Nephron progenitor cell (in vitro differentiated cells): ENCODE measurements at regions not wholly inside any gene's neighbourhood (a gene's known extent, or its start where the extent isn't known, plus 50 kb on each side); places are given as distances from the start of the nearest gene placed in this dataset.
"Not testable (repeated sequence)": the region's sequence is repeated elsewhere in the genome, so short reads cannot be mapped to it uniquely, and the experiment has no call there.

Experiments used
- DNase-seq: peaks from one replicate; pipeline ENCODE4 v3.0.0; 2021
- H3K27ac Mint-ChIP-seq: 2 replicates; pipeline ENCODE4 v1.8.0; 2021; ENCODE audit warnings: mild to moderate bottlenecking, moderate library complexity, mixed read lengths
- H3K27me3 Mint-ChIP-seq: 2 replicates; pipeline ENCODE4 v1.8.0; 2021; ENCODE audit warnings: mild to moderate bottlenecking, low read depth, mixed read lengths; ENCODE audit not compliant: poor library complexity
- H3K36me3 Mint-ChIP-seq: 2 replicates; pipeline ENCODE4 v1.8.0; 2021; ENCODE audit warnings: low read depth, mixed read lengths
- H3K4me1 Mint-ChIP-seq: 2 replicates; pipeline ENCODE4 v1.8.0; 2021; ENCODE audit warnings: mixed read lengths
- H3K4me3 Mint-ChIP-seq: 2 replicates; pipeline ENCODE4 v1.8.0; 2021; ENCODE audit warnings: mild to moderate bottlenecking, moderate library complexity, mixed read lengths
- H3K9me3 Mint-ChIP-seq: 2 replicates; pipeline ENCODE4 v1.8.0; 2021; ENCODE audit warnings: mild to moderate bottlenecking, moderate library complexity, mixed read lengths
- TF ChIP-seq, protein P1 (sequence below): fragments of 200-600 bp; sonication (generic); IDR thresholded peaks from 2 replicates; pipeline ENCODE4 v1.5.0; 2021; ENCODE audit warnings: antibody characterized with exemption

DNA sequence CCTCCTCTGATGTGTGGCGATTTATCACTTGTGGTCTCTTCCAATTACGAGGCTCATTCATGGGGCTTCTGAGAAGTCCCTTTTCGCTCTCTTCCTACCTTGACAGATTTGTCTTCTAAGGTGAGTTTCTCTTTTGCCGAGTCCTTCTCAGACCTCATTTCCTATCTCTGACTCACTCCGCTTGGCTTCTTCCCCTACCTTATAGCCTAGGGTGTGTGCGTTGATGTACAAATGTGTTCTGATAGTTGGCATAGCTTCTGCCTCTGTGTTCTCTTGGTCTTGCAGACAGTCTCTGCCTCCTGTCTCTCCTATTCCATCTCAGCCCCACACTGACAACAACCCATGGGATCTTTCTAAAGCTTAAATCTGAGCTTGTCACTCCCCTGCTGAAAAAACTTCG lies 56.9 kb upstream of the SHB start:
- Mint-ChIP-seq H3K27ac (peak overlapping the region; percentile 86), H3K9me3 (no peaks in the 10 kb centered on the region), H3K4me1 (peaks cover 32% of the 10 kb centered on the region), H3K27me3 (peaks cover 19% of the 10 kb centered on the region), H3K4me3 (no peak overlapping the region), H3K36me3 (no peaks in the 10 kb centered on the region)
- TF ChIP-seq, protein P1, sequence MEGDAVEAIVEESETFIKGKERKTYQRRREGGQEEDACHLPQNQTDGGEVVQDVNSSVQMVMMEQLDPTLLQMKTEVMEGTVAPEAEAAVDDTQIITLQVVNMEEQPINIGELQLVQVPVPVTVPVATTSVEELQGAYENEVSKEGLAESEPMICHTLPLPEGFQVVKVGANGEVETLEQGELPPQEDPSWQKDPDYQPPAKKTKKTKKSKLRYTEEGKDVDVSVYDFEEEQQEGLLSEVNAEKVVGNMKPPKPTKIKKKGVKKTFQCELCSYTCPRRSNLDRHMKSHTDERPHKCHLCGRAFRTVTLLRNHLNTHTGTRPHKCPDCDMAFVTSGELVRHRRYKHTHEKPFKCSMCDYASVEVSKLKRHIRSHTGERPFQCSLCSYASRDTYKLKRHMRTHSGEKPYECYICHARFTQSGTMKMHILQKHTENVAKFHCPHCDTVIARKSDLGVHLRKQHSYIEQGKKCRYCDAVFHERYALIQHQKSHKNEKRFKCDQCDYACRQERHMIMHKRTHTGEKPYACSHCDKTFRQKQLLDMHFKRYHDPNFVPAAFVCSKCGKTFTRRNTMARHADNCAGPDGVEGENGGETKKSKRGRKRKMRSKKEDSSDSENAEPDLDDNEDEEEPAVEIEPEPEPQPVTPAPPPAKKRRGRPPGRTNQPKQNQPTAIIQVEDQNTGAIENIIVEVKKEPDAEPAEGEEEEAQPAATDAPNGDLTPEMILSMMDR = no peak
- DNase-seq = no peak

DNA sequence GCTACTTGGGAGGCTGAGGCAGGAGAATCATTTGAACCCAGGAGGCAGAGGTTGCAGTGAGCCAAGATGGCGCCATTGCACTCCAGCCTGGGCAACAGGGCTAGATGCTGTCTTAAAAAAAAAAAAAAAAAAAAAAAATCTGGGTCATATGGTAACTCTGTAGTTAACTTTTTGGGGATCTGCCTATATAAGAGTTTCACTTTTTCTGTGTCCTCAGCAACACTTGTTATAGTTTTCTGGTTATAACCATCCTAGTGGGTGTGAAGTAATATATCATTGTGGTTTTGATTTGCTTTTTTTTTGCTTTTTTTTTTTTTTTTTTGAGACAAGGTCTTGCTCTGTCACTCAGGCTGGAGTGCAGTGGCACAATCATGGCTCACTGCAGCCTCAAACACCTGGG lies 54.3 kb upstream of the SHB start:
- not testable (repeated sequence) for H3K36me3 Mint-ChIP-seq, H3K27ac Mint-ChIP-seq, H3K9me3 Mint-ChIP-seq, DNase-seq, H3K4me3 Mint-ChIP-seq
- Mint-ChIP-seq H3K27me3 (peaks cover 31% of the 10 kb centered on the region), H3K4me1 (peaks cover 33% of the 10 kb centered on the region)

DNA sequence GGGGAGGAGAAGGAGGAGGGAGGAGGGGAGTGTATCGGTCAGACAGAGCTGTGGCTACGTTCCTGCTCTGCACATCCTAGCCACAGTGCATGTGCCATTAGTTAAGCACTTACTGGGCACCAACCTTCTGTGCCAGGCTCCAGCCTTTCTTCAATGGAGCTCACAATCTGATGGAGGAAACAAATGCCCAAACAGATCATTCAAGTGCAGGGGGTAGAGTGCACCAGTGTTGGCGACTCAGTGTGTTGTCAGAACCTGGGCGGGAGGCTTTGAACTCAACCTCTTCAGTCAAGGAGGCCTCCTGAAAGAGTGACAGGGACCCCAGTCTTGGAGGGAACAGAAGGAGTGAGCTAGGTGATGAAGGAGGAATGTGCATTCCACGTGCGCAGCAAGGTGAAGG lies 51.9 kb upstream of the SHB start:
- H3K4me1 Mint-ChIP-seq = peaks cover 16% of the 10 kb centered on the region
- no peak for DNase-seq
- H3K27ac Mint-ChIP-seq = no peak overlapping the region
- TF ChIP-seq, protein P1 = no peak
- no peak overlapping the region for H3K4me3 Mint-ChIP-seq
- H3K9me3 Mint-ChIP-seq = no peaks in the 10 kb centered on the region
- peaks cover 23% of the 10 kb centered on the region for H3K27me3 Mint-ChIP-seq
- H3K36me3 Mint-ChIP-seq = no peaks in the 10 kb centered on the region

DNA sequence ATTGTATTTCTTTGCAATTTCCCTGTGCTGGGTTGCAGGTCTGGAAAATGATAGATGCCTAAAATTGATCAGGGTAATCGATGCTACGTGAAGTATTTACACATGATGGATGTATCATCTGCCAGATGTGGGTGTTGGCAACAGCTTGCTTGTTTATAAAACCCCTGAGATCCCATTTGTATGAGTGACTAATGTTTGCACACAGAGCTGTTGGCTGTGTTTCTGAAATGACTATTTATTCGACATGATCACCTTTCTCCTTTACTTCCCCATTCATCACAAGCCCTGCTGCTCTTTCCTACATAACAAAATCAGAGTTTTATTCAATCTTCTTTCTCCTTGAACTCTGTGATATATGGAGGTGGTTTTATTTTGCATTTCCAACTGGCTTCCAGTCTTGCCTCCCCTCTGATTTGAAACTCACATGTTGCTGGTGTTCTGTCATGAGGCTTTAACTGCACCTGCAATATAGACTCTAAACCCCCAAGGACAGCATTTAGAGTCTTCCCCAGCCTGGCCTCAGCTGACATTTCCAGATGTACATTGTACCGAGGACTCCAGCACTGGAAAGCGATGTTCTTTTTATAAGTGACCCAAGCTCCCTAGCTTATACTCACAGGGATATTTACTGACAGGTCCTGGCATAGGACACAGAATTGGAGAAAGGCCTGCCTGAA lies 50.7 kb upstream of the SHB start:
- H3K27ac Mint-ChIP-seq = no peak overlapping the region
- no peak overlapping the region for H3K4me3 Mint-ChIP-seq
- no peaks in the 10 kb centered on the region for H3K9me3 Mint-ChIP-seq
- no peaks in the 10 kb centered on the region for H3K36me3 Mint-ChIP-seq
- no peak for DNase-seq
- H3K4me1 Mint-ChIP-seq = peaks cover 6% of the 10 kb centered on the region
- H3K27me3 Mint-ChIP-seq = peaks cover 30% of the 10 kb centered on the region
- TF ChIP-seq, protein P1 = no peak

DNA sequence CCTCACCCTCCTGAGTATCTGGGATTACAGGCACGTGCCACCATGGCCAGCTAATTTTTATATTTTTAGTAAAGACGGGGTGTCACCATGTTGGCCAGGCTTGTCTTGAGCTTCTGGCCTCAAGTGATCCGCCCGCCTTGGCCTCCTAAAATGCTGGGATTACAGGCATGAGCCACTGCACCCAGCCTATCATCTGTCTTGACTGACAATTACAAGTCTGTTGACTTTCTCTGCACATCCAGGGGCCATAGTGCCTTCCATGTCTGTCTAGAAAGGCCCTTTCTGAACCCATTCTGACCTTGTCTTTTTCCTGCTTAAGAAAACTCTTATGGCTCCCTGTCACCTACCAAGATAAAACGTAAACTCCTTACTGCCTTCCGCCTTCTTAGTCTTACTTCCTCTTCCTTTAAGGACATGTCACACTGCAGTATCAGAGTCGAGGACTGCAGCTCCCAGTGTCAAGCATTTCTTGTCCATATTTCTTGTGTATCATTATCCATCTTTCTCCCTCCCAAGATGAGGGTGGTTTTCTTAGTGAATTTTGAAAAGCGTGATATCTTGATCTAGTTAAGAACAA lies 49.9 kb upstream of the SHB start:
- H3K9me3 Mint-ChIP-seq = no peaks in the 10 kb centered on the region
- H3K4me3 Mint-ChIP-seq = no peak overlapping the region
- no peak for DNase-seq
- H3K36me3 Mint-ChIP-seq = no peaks in the 10 kb centered on the region
- H3K4me1 Mint-ChIP-seq = peaks cover 6% of the 10 kb centered on the region
- H3K27me3 Mint-ChIP-seq = peaks cover 32% of the 10 kb centered on the region
- TF ChIP-seq, protein P1 = no peak
- no peak overlapping the region for H3K27ac Mint-ChIP-seq
